GM12878 (cell line): ENCODE measurements at regions not wholly inside any gene's neighbourhood (a gene's known extent, or its start where the extent isn't known, plus 50 kb on each side); places are given as distances from the start of the nearest gene placed in this dataset.

Experiments used
- ATAC-seq: fragments of 200-7000 bp; cut with Tn5 transposase; 3 replicates; pipeline ENCODE4 v1.9.1; 2020; ENCODE audit warnings: mild to moderate bottlenecking, moderate library complexity
- BruUV-seq: library from RNA; stranded (reverse); fragments of 400-500 nt; replicated peaks from 2 replicates; lab custom pipeline; 2021; lab: Mats Ljungman, UMichigan
- CTCF ChIA-PET: fragments of 300-600 bp; sonication (Branson Sonifier 250); formaldehyde crosslinking; extraction: SDS; loops from one replicate; lab custom pipeline; 2021; ENCODE audit warnings: inconsistent platforms; lab: Yijun Ruan, JAX
- POLR2A ChIA-PET: fragments of 350-600 bp; formaldehyde crosslinking; extraction: SDS; loops from one replicate; lab custom pipeline; 2021; ENCODE audit warnings: inconsistent platforms; lab: Charles Lee
- RAD21 ChIA-PET: fragments of 300-600 bp; sonication (Branson Sonifier 250); formaldehyde crosslinking; loops from one replicate; lab custom pipeline; 2023; ENCODE audit warnings: antibody characterized with exemption; ENCODE audit not compliant: unreplicated experiment; lab: Charles Lee
- SMC1A ChIA-PET: fragments of 300-600 bp; sonication (Branson Sonifier 250); formaldehyde crosslinking; loops from one replicate; lab custom pipeline; 2023; ENCODE audit not compliant: unreplicated experiment, uncharacterized antibody; lab: Charles Lee
- DNase-seq: peaks from one replicate; pipeline ENCODE4 v3.0.0-alpha.2; 2011; ENCODE audit warnings: low read depth, low spot score
- FAIRE-seq: peaks from 3 replicates; lab custom pipeline; 2011; peaks lifted over from hg19 to GRCh38; lab: Jason Lieb, UNC
- H2AFZ ChIP-seq: 2 replicates; pipeline ENCODE4 v1.6.0; 2011; ENCODE audit warnings: low read depth, low read length, control low read depth; ENCODE audit not compliant: control insufficient read depth
- H3K27ac ChIP-seq: 2 replicates; pipeline ENCODE4 v1.5.1; 2011; ENCODE audit warnings: control low read depth; ENCODE audit not compliant: control insufficient read depth, insufficient read depth
- H3K27me3 ChIP-seq, 2 experiments: replicated peaks in 1 of 2; 2 replicates each; pipeline versions ENCODE4 v1.6.0 to v1.6.1; 2011; ENCODE audit warnings: low read length in 1 of 2; ENCODE audit not compliant: control insufficient read depth in 2 of 2, insufficient read depth in 2 of 2
- H3K36me3 ChIP-seq, 2 experiments: 2 replicates each; pipeline ENCODE4 v1.5.1; 2011; ENCODE audit warnings: low read length in 1 of 2; ENCODE audit not compliant: control insufficient read depth in 2 of 2, insufficient read depth in 2 of 2
- H3K4me1 ChIP-seq: 2 replicates; pipeline ENCODE4 v1.6.1; 2011; ENCODE audit warnings: mild to moderate bottlenecking, low read length, moderate library complexity, mixed read lengths; ENCODE audit not compliant: control insufficient read depth, insufficient read depth
- H3K4me2 ChIP-seq: 2 replicates; pipeline ENCODE4 v1.6.0; 2011; ENCODE audit warnings: control low read depth; ENCODE audit not compliant: control insufficient read depth, insufficient read depth
- H3K4me3 ChIP-seq: fragments of 200-600 bp; sonication (generic); 2 replicates; pipeline ENCODE4 v1.5.1; 2016
- H3K79me2 ChIP-seq: 2 replicates; pipeline ENCODE4 v1.6.0; 2011; ENCODE audit warnings: low read length; ENCODE audit not compliant: control insufficient read depth, insufficient read depth
- H3K9ac ChIP-seq: 2 replicates; pipeline ENCODE4 v1.8.0; 2011; ENCODE audit warnings: low read length, control low read depth, mixed read lengths; ENCODE audit not compliant: control insufficient read depth, insufficient read depth
- H3K9me3 ChIP-seq: replicated peaks from 3 replicates; pipeline ENCODE4 v1.5.1; 2011; ENCODE audit warnings: mild to moderate bottlenecking, low read length; ENCODE audit not compliant: control insufficient read depth, insufficient read depth
- H4K20me1 ChIP-seq: 2 replicates; pipeline ENCODE4 v1.6.0; 2011; ENCODE audit not compliant: control insufficient read depth, insufficient read depth
- ATF2 ChIP-seq: IDR thresholded peaks from 2 replicates; pipeline ENCODE4 v1.6.1; 2012; ENCODE audit warnings: low read length, inconsistent platforms
- CTCF ChIP-seq, 3 experiments: IDR thresholded peaks in 2 of 3; conservative IDR thresholded peaks in 1 of 3; 2 replicates each; pipeline ENCODE4 v1.5.1; 2011; ENCODE audit warnings: low read depth in 3 of 3, low read length in 3 of 3, mild to moderate bottlenecking in 3 of 3, control low read depth in 2 of 3, moderate library complexity in 2 of 3, inconsistent platforms in 1 of 3, mixed read lengths in 1 of 3; ENCODE audit not compliant: control insufficient read depth in 2 of 3, insufficient read depth in 1 of 3; ENCODE audit errors: extremely low read depth in 1 of 3
- MYB ChIP-seq: fragments of 150-350 bp; IDR thresholded peaks from 2 replicates; pipeline ENCODE4 v1.6.1; 2014; ENCODE audit warnings: mild to moderate bottlenecking, low read depth, low read length, borderline replicate concordance
- MYC ChIP-seq: IDR thresholded peaks from 2 replicates; pipeline ENCODE4 v1.6.1; 2011; ENCODE audit warnings: mild to moderate bottlenecking, low read length, moderate library complexity, inconsistent platforms; ENCODE audit not compliant: insufficient read depth, insufficient replicate concordance, insufficient read length, severe bottlenecking
- NRF1 ChIP-seq: conservative IDR thresholded peaks from 2 replicates; pipeline ENCODE4 v1.6.1; 2011; ENCODE audit warnings: mild to moderate bottlenecking, low read depth, low read length, improper control_type of control experiment
- SIN3A ChIP-seq: IDR thresholded peaks from 2 replicates; pipeline ENCODE4 v1.6.1; 2012; ENCODE audit warnings: low read depth, low read length, improper control_type of control experiment
- SMC3 ChIP-seq: IDR thresholded peaks from 2 replicates; pipeline ENCODE4 v1.6.1; 2011; ENCODE audit warnings: low read length, improper control_type of control experiment, borderline replicate concordance
- SRF ChIP-seq, 2 experiments: IDR thresholded peaks; 2 replicates each; pipeline ENCODE4 v1.6.1; 2011; ENCODE audit warnings: low read depth in 2 of 2, low read length in 2 of 2, mild to moderate bottlenecking in 1 of 2, moderate library complexity in 1 of 2
- STAT3 ChIP-seq: IDR thresholded peaks from 2 replicates; pipeline ENCODE4 v1.6.1; 2011; ENCODE audit warnings: low read depth, low read length, improper control_type of control experiment
- TCF3 ChIP-seq: IDR thresholded peaks from 2 replicates; pipeline ENCODE4 v1.6.1; 2012; ENCODE audit warnings: low read depth, mild to moderate bottlenecking, low read length, borderline replicate concordance; ENCODE audit not compliant: insufficient read depth
- ZNF207 ChIP-seq: fragments of 450-650 bp; IDR thresholded peaks from 2 replicates; pipeline ENCODE4 v1.6.1; 2014; ENCODE audit warnings: antibody characterized with exemption, mild to moderate bottlenecking, borderline replicate concordance
- ZNF217 ChIP-seq: fragments of 450-650 bp; IDR thresholded peaks from 2 replicates; pipeline ENCODE4 v1.6.1; 2017; ENCODE audit warnings: antibody characterized with exemption, mild to moderate bottlenecking
- WGBS: methylation state at CpG from one replicate; pipeline ENCODE4 v1.1.6; 2016; ENCODE audit warnings: low lambda C conversion rate; ENCODE audit not compliant: insufficient replicate concordance, insufficient coverage; ENCODE audit errors: missing lambda C conversion rate; 5-methylcytosine and 5-hydroxymethylcytosine counted together
- in situ Hi-C: fragments of 300-500 bp; cut with MboI; formaldehyde crosslinking; loops from 9 replicates; pipeline ENCODE4 v1.14.3; 2018; ENCODE audit warnings: mixed read lengths
- intact Hi-C: fragments of 100-400 bp; cut with micrococcal nuclease; formaldehyde crosslinking; loops from one replicate; pipeline ENCODE4 v1.14.2; 2022; ENCODE audit not compliant: unreplicated experiment

- no peak for TF ChIP-seq CTCF (IDR thresholded peaks at IDR 0.05 in 2 of 3, conservative IDR thresholded peaks at IDR 0.05 in 1 of 3; ENCODE audit: control insufficient read depth in 2 of 3, extremely low read depth in 1 of 3, insufficient read depth in 1 of 3, low read depth in 3 of 3, low read length in 3 of 3)
- TF ChIP-seq STAT3 = no peak
- TF ChIP-seq, all 136 proteins: peak for 0
- ChIA-PET RAD21 (interaction anchor here (1.3 kb wide), 1 partner anchor 14 kb away, joined by 3 read pairs; no protein-coding TSS in a partner anchor), POLR2A (no interaction called here), CTCF (interaction anchor here (0.9 to 1.0 kb wide), 2 partner anchors 11 to 12 kb away, joined by 3 read pairs; no protein-coding TSS in a partner anchor), SMC1A (interaction anchor here (1.1 to 2.0 kb wide), 4 partner anchors 12 to 89 kb away, joined by 3 to 5 read pairs (median 4); no protein-coding TSS in a partner anchor)
- Histone ChIP-seq H3K79me2 (no peaks in the 10 kb centered on the region), H4K20me1 (no peaks in the 10 kb centered on the region), H3K9ac (no peak overlapping the region), H3K36me3 (no peaks in the 10 kb centered on the region), H3K27me3 (no peaks in the 10 kb centered on the region), H3K4me3 (no peak overlapping the region), H3K4me1 (no peaks in the 10 kb centered on the region), H3K27ac (no peak overlapping the region), H3K9me3 (no peaks in the 10 kb centered on the region), H2AFZ (no peak overlapping the region), H3K4me2 (no peak overlapping the region)
- in situ Hi-C loops (no loop called here), intact Hi-C loops (no loop called here)
- no peak for ATAC-seq
- DNase-seq = no peak
- no peak for FAIRE-seq
- no TSS peak for BruUV-seq
Measured at GRCh38 chr14:46323404-46323762, 328.2 kb downstream of the RPL10L start.

- H3K9ac ChIP-seq = no peak overlapping the region
- H4K20me1 ChIP-seq = no peaks in the 10 kb centered on the region
- H3K27me3 ChIP-seq = no peaks in the 10 kb centered on the region
- no peak for DNase-seq
- no peak for TF ChIP-seq ATF2
- no peak for TF ChIP-seq MYB
- TF ChIP-seq SRF (IDR thresholded peaks at IDR 0.05; ENCODE audit: low read depth in 2 of 2, low read length in 2 of 2) = no peak
- TF ChIP-seq MYC = no peak
- no peak for TF ChIP-seq TCF3
- TF ChIP-seq SMC3 = no peak
- TF ChIP-seq ZNF207 = no peak
- no peak for TF ChIP-seq ZNF217
- TF ChIP-seq NRF1 = no peak
- no peak for TF ChIP-seq SIN3A
- TF ChIP-seq, all 136 proteins: peak for 0
- Histone ChIP-seq H3K27ac (no peak overlapping the region), H3K9me3 (no peaks in the 10 kb centered on the region), H3K4me1 (no peaks in the 10 kb centered on the region), H2AFZ (no peak overlapping the region), H3K4me3 (no peak overlapping the region), H3K4me2 (no peak overlapping the region), H3K36me3 (no peaks in the 10 kb centered on the region), H3K79me2 (no peaks in the 10 kb centered on the region)
- ChIA-PET RAD21 (interaction anchor here (1.3 kb wide), 1 partner anchor 14 kb away, joined by 3 read pairs; no protein-coding TSS in a partner anchor), CTCF (interaction anchor here (1.0 kb wide), 1 partner anchor 12 kb away, joined by 3 read pairs; no protein-coding TSS in a partner anchor), POLR2A (no interaction called here), SMC1A (interaction anchor here (0.6 to 1.4 kb wide), 4 partner anchors 11 to 132 kb away, joined by 3 to 4 read pairs (median 4); no protein-coding TSS in a partner anchor)
- ATAC-seq = no peak
- in situ Hi-C loops (no loop called here), intact Hi-C loops (no loop called here)
- WGBS = 0% methylated on average over 3 of the region's 3 CpGs
- BruUV-seq = no TSS peak
- FAIRE-seq = no peak
Measured at GRCh38 chr14:46322730-46323403, 328.7 kb downstream of the RPL10L start.
